GM21447 (cell line): ENCODE measurements at regions not wholly inside any gene's neighbourhood (a gene's known extent, or its start where the extent isn't known, plus 50 kb on each side); places are given as distances from the start of the nearest gene placed in this dataset.

ENCODE experiments used
- ATAC-seq: cut with Tn5 transposase; IDR thresholded peaks from one replicate; pipeline ENCODE4 v1.9.1; 2021; ENCODE audit not compliant: unreplicated experiment

GRCh38 chr5:19406576-19407365 lies 581.2 kb downstream of the CDH18 start:
- no peak for ATAC-seq

GRCh38 chr5:19408149-19408548 lies 579.9 kb downstream of the CDH18 start:
- no peak for ATAC-seq

DNA sequence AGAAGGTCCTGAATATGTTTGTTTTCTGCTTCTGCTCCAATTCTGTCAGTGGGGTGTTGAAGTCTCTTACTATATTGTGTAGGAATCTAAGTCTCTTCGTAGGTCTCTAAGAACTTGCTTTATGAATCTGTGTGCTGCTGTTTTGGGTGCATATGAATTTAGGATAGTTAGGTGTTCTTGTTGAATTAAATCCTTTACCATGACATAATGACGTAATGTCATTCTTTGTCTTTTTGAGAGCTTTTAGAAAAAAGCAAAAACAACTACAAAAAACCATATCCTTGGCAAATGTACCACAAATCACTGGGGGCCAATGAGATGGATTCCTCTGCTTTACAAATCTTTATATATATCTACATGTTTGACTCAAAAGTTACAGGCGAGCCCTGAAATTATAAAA lies 576.1 kb downstream of the CDH18 start:
- no peak for ATAC-seq
